GM18520 (cell line): ENCODE measurements at regions not wholly inside any gene's neighbourhood (a gene's known extent, or its start where the extent isn't known, plus 50 kb on each side); places are given as distances from the start of the nearest gene placed in this dataset.
A peak's percentile ranks its signal among the peaks of the same experiment; 100 is the strongest.
"Not testable (repeated sequence)": the region's sequence is repeated elsewhere in the genome, so short reads cannot be mapped to it uniquely, and the experiment has no call there.

Experiments
- ATAC-seq: cut with Tn5 transposase; IDR thresholded peaks from one replicate; pipeline ENCODE4 v1.9.1; 2021; ENCODE audit not compliant: unreplicated experiment

DNA sequence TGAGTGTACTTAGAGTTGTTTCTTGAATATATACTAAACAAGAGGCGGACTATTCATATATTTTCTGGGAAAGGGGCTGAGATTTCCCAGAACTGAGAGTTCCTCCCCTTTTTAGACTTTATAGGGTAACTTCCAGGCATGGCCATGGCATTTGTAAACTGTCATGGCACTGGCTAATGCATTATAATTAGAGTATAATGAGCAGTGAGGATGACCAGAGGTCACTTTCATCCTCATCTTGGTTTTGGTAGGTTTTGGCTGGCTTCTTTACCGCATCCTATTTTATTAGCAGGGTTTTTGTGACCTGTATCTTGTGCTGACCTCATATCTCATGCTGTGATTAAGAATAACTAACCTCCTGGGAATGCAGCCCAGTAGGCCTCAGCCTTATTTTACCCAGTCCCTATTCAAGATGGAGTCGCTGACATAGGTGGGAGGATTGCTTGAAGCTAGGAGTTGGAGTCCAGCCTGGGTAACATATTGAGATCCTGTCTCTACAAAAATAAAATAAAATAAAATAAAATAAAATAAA lies 91.4 kb downstream of the MOBP start:
- ATAC-seq: no peak

DNA sequence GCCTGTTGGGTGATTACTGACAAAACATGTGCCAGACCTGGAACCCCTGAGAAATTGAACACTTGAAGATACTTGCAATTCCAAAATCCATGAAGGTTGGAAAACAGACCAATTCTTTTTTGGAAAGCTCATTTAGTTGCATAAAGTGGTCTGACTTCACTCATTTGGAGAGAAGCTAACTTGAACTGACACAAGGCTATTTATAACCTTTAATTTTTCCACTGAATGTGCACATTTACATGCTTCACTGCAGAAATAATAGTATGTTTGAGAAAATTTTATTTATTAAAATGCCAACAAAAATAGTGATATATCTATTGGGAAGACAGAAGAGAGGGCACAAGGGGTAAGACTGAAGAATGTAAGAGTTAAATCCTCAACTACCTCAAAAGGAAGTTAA lies 92.1 kb downstream of the MOBP start:
- no peak for ATAC-seq

DNA sequence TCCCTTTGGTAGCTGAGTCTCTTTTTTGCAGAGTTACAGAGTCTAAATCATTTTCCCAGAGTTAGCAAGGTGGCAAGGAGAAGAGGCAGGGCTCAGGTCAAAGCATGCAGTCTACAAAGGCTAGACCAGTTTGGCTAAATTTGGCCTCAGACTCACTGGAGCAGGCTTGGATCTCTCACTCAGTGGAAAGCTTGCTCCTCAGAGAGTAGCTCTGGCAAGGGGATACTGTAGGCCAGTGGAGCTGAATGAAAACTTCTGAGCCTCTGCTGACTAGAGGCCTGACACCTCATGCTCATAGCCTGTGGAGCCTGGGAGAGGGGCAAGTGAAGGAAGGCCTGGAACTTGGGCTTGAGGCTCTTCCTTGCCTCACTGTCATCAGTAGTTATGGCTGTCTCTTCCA lies 101.0 kb downstream of the MOBP start:
- no peak for ATAC-seq

DNA sequence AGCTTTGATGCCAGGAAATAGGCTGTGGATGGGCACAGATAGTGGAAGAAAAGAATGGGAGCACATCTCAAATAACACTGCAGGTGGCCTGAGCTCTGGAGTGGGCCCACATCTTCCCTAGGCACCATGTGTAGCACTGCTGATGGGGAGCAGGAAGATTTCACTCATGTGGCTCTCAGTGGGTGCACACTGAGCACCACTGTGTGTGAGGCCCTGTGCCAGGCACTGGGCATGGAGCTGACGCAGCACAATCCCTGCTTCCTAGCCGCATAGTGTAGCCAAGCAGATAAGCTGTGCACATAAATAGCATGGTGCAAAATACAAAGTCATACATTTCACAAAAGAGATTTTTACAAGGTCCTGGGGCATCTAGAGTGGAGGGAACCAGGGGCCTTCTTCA lies 101.6 kb downstream of the MOBP start:
- no peak for ATAC-seq

DNA sequence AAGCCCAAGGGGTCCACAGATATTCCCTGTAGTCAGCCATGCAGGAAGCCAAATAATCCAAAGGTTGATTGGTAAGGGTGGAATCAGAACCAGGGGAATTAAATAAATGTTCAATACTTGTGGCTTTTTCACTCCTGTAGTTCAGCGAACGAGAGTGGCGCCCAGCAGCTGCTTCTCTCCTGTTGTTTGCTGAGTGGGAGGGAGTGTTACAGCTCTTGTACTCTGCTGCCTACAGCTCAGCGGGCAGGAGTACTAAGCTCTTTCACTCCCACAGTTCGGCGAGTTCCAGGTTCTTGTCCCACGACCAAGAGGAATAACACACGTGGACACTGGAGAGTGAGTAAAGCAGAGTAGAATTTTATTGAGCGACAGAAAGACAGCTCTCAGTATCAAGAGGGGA lies 105.9 kb downstream of the MOBP start:
- no peak for ATAC-seq

DNA sequence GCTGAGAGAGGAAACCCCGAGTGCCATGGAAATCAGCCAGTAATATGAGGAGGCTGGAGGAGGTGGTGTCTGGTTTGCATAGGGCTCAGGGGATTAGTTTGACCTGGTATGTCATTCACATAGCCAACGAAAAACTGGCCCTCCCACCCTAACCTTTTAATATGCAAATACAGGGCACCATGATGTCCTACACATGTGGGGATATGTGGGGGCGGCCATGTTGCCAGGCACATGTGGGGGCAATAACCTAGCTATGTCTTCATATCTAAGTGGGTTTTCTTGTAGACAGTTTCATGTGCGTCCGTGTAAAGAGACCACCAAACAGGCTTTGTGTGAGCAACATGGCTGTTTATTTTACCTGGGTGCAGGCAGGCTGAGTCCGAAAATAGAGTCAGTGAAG lies 110.1 kb downstream of the MOBP start:
- ATAC-seq: no peak

DNA sequence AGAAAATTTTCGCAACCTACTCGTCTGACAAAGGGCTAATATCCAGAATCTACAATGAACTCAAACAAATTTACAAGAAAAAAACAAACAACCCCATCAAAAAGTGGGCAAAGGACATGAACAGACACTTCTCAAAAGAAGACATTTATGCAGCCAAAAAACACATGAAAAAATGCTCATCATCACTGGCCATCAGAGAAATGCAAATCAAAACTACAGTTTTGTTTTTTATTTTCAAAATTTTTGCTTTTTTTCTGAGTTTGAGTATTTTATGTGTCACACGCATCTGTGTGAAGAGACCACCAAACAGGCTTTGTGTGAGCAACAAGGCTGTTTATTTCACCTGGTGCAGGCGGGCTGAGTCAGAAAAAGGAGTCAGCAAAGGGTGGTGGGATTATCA lies 118.7 kb downstream of the MOBP start:
- not testable (repeated sequence) for ATAC-seq

DNA sequence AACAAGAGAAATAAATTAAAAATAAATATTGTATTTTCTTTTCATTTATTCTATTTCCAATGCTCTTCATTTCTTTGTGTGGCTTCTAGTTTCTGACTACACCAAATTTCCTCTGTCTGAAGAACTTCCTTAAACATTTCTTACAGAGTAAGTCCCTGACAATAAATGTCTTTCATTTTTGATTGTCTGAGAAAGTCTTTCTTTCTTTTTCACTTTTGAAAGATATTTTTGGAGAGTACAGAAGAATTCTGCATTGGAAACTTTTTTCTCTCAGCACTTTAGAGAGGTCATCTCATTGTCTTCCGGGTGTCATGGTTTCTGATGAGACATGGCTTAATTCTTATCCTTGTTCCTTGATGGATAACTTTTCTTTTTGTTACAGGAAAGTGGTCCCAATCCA lies 119.6 kb downstream of the MOBP start:
- no peak for ATAC-seq

DNA sequence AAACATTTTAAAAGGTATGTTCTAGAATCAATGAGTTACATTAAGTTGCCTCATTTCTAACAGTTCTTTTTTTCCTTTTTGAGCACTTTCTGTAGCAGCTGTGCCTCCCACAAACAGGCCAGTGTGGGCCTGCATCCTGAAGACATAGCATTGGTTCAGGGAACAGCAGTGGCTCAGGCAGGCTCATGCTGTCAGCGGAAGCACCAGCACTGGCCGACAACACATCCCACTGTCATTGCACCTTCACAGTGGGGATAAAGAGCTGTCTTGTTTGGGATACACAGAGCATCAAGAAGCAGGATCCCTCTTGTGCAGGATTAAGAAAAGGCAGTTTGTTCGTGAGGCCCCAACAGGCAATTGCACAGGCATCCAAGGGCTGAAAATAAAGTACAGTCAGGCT lies 123.3 kb downstream of the MOBP start:
- ATAC-seq: no peak

DNA sequence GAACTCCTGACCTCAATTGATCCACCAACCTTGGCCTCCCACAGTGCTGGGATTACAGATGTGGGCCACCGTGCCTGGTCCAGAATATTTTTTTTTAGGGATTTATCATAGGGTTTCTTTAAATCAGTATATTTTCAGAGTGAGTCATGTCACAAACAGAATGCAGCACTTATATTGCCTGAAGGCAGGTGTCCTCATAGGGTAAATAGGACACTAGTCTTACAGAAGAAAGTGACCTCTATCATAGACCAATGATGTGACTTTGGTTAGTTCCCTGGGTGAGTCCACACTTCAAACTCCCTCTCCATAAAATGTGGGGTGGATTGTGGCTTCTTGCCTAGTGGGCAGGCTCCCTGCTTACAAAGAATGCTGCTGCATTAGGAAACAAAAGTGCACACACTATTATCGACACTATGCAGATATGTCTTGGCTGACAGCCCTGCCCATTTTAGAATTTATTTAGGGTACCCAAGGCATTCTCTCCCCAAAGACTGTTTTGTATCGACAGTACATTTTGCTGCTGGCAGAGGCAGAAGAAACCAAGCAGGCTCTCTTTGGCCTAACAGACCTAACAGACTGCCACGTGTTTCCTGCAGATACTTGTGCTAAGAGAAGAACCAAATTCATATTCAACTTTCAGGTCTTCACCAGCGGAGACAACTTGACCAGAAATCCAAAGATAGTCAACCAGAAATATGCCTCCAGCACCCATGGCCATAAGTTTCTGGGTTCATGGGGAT lies 125.0 kb downstream of the MOBP start:
- no peak for ATAC-seq

DNA sequence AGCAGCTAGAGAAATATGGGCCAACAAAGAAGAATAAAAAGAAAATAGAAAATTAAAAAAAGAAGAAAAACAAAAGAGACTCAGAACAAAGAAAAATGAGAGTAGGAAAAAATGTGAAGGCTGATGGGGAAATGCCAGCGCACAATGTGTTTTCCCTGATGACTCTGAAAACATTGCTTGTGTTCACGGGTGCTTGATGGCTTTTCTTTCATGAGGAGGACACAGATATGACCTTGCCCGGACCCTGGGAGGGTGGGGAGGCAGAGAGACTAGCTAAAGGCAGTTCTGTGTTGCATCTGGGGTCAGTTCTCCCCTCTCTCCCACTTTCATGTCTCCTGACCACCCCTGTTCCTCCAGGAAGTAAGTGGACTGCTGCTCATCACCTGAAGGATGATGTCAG lies 125.9 kb downstream of the MOBP start:
- ATAC-seq: no peak

DNA sequence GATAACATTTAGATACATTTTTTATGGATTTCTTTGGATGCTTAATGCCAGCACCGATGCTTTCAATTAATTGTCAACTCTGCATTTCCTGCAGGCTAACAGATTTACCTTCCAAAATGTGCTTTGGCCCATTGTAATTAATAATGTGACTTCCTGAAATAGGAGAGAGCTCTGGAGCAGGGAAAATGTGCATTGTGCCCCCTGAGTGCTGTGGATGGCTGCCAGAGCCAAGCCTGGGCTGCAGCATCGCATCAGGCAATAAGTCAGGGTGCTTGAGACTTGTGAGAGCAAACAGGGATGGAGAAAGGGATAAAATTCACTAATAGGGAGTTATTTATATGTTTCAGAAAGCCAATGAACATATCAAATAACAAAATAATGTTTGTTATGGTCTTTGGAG lies 133.8 kb downstream of the MOBP start:
- ATAC-seq: no peak

DNA sequence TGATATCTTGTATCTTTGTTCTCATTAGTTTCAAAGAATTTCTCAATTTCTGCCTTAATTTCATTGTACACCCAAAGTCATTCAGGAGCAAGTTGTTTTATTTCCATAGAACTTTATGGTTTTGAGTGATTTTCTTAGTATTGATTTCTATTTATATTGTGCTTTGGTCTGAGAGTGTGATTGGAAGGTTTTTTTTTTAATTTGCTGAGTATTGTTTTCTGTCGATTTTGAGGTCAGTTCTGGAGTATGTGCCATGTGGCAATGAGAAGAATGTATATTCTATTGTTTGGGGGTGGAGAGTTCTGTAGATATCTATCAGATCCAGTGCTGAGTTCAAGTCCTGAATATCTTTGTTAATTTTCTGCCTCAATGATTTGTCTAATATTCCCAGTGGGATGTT lies 138.4 kb downstream of the MOBP start:
- ATAC-seq: no peak

DNA sequence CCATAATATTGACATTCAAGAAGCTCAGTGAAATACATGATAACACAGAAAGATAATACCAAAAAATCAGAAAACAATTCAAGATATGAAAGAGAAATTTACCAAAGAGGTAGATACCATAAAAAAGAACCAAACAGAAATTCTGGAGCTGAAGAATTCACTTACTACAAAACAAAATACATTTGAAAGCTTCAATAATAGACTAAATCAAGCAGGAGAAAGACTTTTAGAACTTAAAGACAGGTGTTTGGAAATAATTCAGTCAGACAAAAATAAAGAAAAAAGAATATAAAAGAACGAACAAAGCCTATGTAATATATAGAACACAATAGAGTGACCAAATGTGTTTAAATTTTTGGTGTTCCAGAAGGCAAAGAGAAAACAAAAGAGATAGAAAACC lies 158.7 kb downstream of the MOBP start:
- no peak for ATAC-seq

DNA sequence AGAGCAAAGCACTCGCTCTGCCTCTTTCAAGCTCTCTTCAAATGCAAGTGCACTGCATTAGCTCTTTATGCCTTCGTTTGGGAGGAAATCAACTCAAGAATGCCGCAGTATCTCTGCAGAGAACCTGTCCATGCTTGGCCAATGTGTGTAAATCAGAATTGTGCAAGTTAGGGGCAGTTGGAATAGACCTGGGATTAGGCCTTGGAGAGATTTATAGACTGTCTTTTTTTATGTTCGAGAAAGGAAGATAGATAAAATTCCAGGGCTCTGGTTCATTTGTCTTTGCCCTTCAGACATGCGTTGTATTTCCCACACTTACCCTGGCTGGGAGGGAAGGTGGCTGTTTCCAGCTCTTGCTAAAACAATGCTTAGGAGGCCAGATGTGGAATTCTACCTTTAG lies 163.7 kb downstream of the MOBP start:
- ATAC-seq: no peak

DNA sequence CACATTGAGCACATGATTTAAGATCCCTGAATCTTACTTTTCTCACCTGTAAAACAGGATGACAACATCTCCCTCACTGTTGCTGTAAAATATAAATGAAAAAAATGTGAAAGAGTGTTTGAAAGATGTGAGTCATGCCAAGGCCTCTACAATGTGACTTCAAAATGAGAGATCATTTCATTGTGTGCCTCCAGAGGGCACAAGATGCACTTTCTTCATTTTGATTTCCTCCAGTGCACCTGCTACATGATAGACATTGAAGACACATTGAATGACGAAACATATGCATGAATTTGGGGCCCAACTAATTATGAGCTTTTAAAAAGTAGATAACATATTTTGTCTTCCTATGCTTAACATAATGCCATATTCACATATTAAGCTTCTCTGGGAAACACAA lies 170.3 kb downstream of the MOBP start:
- ATAC-seq: no peak

DNA sequence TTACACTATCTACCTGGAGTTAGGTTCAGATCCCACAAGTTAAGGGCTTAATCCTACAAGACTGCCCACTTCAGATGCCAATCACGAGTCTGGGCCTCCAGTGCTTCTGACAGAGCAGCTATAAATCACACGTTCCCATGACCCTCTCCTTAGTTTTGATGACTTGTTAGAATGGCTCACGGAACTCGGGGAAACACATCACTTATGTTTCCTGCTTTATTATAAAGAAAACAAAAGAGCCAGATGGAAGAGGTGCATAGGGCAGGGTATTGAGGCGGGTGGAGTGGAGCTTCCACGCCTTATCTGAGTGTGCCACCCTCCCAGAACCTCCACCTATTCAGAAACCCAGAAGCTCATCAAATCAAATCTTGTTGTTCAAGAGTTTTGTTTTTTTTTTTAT lies 170.8 kb downstream of the MOBP start:
- no peak for ATAC-seq

DNA sequence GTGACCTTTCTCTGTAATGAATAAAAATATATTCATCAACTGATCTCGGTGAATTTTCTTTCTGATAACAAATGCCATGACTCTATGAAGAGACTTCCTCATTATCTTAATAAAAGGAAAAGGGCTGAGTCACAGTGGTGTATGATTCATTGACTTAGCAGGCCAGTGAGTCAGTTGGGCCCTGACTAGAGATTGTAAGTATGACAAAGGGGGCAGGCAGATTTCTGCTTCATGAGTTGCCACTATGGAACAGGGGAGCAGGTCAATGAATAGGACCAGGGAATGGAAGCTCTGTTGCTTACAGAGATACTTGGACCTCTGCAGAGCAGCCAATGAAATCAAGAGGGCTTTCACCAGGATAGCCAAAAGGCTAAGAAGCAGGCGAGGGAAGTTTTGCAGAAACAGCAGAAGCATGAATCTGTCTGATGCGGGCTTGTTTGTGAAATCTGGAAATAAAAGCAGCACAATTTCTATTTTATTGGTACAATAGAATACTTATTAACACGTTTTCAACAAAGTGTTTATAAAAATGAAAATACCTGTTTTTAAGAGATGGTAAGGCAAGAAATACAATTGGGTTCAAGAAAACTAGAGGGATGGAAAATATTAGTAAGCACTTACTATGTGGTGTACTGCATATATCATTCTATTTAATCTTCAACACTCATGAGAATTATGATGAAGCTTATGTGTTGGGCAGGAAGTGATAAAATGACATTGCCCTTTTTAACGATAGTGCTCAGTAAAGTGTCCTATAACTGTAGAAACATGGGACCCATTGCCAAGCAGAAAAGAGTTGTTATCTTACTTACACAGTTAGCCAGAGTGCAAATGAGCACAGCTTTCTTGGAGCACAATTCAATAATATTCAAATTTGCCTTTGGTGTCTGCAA lies 169.8 kb upstream of the MYRIP start:
- ATAC-seq: peak; percentile 52

DNA sequence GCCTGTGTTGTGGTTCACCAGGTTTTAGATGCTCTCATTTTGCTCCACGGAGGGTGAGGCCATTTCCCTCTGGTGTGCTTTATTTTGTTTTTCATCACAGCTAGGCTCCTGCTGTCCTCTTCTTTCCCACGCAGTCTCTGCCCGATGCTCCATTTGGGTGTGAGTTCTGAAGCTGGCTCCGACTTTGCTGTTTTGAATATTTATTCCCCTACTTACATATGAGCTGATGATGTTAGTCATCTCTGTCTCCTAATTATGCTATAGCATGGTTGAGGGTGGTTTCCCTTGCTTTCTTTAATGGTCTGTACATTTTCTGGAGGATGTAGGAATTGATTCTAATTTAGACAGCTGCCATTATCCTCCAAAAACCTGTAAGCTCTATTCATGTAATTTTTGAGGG lies 168.1 kb upstream of the MYRIP start:
- ATAC-seq: peak; percentile 70

DNA sequence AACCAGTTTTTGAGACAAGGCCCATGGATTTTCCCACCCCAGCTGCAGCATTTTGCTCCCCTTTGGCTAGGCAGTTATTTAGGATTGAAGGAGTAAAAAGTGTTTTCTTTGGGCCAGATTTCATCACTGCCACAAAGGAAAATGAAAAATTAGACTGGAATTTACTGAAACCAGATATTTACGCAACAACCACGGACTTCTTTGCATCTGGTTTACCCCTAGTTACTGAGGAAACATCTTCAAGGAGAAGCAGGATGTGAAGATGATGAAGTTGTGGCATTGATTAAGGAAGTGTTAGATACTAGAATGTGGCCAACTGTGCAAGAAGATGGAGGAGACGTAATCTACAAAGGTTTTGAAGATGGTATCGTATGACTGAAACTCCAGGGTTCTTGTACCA lies 165.2 kb upstream of the MYRIP start:
- ATAC-seq: no peak

DNA sequence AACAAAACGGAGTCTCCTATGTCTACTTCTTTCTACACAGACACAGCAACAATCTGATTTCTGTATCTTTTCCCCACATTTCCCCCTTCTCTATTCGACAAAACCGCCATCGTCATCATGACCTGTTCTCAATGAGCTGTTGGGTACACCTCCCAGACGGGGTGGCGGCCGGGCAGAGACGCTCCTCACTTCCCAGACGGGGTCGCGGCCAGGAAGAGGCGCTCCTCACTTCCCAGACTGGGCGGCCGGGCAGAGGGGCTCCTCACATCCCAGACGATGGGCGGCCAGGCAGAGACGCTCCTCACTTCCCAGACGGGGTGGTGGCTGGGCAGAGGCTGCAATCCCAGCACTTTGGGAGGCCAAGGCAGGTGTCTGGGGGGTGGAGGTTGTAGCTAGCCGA lies 158.2 kb upstream of the MYRIP start:
- ATAC-seq: not testable (repeated sequence)
